ENCODE measurements at regions not wholly inside any gene's neighbourhood (a gene's known extent, or its start where the extent isn't known, plus 50 kb on each side); places are given as distances from the start of the nearest gene placed in this dataset.

DNA sequence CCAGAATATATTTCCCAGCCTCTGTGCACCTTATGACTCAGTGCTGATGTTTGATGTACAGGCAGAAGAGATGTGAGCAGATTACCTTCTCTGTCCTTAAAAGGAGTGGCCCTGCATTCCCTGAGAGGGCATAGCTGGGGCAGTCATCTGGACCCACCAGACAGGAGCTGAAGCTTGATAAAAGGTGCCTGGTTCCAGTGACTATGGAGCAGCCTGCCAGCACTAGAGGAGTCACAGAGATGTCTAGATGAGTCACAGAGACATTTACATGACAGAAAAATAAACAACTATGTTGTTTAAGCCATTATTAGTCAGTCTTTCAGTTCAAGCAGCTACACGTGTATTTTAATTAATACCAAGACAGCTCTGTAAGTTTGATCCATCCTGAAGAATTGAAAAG lies 237.1 kb upstream of the MOCS1 start:
- Histone ChIP-seq H3K9me3 (ENCODE audit: control insufficient read depth, low read length) (no peaks in the 10 kb centered on the region), H2AFZ (no peak overlapping the region), H3K36me3 (ENCODE audit: control insufficient read depth, insufficient read depth, low read length) (no peaks in the 10 kb centered on the region), H3K4me3 (ENCODE audit: low read depth, low read length) (no peak overlapping the region), H3K4me2 (ENCODE audit: low read length) (no peak overlapping the region), H3K79me2 (no peaks in the 10 kb centered on the region), H3K4me1 (no peaks in the 10 kb centered on the region), H3K27me3 (ENCODE audit: control insufficient read depth, insufficient read depth, low read length) (no peaks in the 10 kb centered on the region), H3K27ac (no peak overlapping the region), H3K9ac (no peak overlapping the region)
- TF ChIP-seq, protein P1, sequence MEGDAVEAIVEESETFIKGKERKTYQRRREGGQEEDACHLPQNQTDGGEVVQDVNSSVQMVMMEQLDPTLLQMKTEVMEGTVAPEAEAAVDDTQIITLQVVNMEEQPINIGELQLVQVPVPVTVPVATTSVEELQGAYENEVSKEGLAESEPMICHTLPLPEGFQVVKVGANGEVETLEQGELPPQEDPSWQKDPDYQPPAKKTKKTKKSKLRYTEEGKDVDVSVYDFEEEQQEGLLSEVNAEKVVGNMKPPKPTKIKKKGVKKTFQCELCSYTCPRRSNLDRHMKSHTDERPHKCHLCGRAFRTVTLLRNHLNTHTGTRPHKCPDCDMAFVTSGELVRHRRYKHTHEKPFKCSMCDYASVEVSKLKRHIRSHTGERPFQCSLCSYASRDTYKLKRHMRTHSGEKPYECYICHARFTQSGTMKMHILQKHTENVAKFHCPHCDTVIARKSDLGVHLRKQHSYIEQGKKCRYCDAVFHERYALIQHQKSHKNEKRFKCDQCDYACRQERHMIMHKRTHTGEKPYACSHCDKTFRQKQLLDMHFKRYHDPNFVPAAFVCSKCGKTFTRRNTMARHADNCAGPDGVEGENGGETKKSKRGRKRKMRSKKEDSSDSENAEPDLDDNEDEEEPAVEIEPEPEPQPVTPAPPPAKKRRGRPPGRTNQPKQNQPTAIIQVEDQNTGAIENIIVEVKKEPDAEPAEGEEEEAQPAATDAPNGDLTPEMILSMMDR (IDR thresholded peaks at IDR 0.05), result no peak

DNA sequence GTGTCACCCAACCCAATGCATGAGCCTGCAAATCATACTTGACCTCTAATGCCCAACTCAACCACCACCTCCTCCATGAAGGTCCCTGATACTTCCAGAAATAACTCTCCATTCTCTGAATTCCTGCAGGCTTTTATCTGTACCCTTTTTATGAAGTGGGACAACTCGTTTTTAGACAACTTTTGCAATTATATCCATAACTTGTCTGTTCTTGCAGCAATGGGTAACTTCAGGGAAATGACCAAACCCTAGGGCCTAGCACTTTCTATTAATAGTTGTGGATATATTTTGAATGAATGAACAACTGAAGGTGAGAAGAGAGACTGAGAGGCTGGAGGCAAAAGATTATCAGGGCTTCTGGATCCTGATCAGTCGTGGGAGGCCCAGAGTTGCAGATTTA lies 236.6 kb upstream of the MOCS1 start:
- H3K36me3 ChIP-seq (ENCODE audit: control insufficient read depth, insufficient read depth, low read length), result no peaks in the 10 kb centered on the region
- no peaks in the 10 kb centered on the region for H3K9me3 ChIP-seq (ENCODE audit: control insufficient read depth, low read length)
- H3K4me1 ChIP-seq, result no peaks in the 10 kb centered on the region
- no peaks in the 10 kb centered on the region for H3K27me3 ChIP-seq (ENCODE audit: control insufficient read depth, insufficient read depth, low read length)
- no peak overlapping the region for H3K9ac ChIP-seq
- TF ChIP-seq, protein P1 (IDR thresholded peaks at IDR 0.05), result no peak
- H3K4me2 ChIP-seq (ENCODE audit: low read length), result no peak overlapping the region
- H3K4me3 ChIP-seq (ENCODE audit: low read depth, low read length), result no peak overlapping the region
- H2AFZ ChIP-seq, result no peak overlapping the region
- H3K27ac ChIP-seq, result no peak overlapping the region
- no peaks in the 10 kb centered on the region for H3K79me2 ChIP-seq

DNA sequence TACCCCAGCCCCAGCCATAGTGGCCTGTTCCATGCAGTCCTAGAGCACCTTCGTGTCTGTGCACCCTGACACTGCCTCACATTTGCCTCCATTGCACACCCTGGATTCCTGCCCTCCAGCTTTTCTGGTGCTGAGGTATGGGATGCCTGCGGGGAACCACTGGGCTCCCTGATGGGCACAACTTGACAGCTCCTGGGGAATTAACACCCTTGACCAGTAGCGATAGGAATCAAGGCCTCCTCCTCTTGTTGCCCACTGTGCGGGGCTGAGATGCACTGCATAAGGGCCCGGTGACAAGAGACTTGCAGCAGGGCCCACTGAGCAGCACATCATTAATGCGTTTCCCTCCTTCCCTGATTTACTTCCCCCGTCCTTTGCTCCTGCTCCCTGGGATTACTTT lies 235.6 kb upstream of the MOCS1 start:
- Histone ChIP-seq H3K27ac (no peak overlapping the region), H3K4me3 (ENCODE audit: low read depth, low read length) (no peak overlapping the region), H2AFZ (no peak overlapping the region), H3K27me3 (ENCODE audit: control insufficient read depth, insufficient read depth, low read length) (no peaks in the 10 kb centered on the region), H3K9ac (no peak overlapping the region), H3K79me2 (no peaks in the 10 kb centered on the region), H3K4me2 (ENCODE audit: low read length) (no peak overlapping the region), H3K36me3 (ENCODE audit: control insufficient read depth, insufficient read depth, low read length) (no peaks in the 10 kb centered on the region), H3K4me1 (no peaks in the 10 kb centered on the region), H3K9me3 (ENCODE audit: control insufficient read depth, low read length) (no peaks in the 10 kb centered on the region)
- TF ChIP-seq, protein P1 (IDR thresholded peaks at IDR 0.05), result no peak

DNA sequence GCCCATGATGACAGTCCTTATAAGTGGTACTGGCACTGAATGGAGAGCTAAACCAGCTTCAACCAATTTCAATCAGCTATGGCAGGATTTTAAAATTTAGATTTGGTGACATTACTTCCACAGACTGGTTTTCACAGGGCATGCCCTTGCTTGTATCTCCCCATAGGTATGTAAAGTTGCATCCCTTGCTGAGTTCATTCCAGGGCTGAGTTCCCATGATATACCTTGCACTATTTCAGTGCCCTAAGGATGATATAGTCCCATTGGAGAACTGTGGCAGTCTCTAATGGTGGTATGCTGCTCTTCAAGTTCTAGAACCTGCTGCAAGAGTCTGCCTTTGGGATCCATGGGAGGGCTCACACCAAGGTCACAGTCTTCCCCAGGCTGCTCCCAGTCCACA lies 232.7 kb upstream of the MOCS1 start:
- no peak overlapping the region for H3K27ac ChIP-seq
- no peaks in the 10 kb centered on the region for H3K36me3 ChIP-seq (ENCODE audit: control insufficient read depth, insufficient read depth, low read length)
- H3K4me3 ChIP-seq (ENCODE audit: low read depth, low read length), result no peak overlapping the region
- no peaks in the 10 kb centered on the region for H3K79me2 ChIP-seq
- H3K9me3 ChIP-seq (ENCODE audit: control insufficient read depth, low read length), result no peaks in the 10 kb centered on the region
- no peak overlapping the region for H3K4me2 ChIP-seq (ENCODE audit: low read length)
- H3K4me1 ChIP-seq, result no peaks in the 10 kb centered on the region
- no peak overlapping the region for H2AFZ ChIP-seq
- TF ChIP-seq, protein P1 (IDR thresholded peaks at IDR 0.05), result no peak
- no peaks in the 10 kb centered on the region for H3K27me3 ChIP-seq (ENCODE audit: control insufficient read depth, insufficient read depth, low read length)
- H3K9ac ChIP-seq, result no peak overlapping the region

DNA sequence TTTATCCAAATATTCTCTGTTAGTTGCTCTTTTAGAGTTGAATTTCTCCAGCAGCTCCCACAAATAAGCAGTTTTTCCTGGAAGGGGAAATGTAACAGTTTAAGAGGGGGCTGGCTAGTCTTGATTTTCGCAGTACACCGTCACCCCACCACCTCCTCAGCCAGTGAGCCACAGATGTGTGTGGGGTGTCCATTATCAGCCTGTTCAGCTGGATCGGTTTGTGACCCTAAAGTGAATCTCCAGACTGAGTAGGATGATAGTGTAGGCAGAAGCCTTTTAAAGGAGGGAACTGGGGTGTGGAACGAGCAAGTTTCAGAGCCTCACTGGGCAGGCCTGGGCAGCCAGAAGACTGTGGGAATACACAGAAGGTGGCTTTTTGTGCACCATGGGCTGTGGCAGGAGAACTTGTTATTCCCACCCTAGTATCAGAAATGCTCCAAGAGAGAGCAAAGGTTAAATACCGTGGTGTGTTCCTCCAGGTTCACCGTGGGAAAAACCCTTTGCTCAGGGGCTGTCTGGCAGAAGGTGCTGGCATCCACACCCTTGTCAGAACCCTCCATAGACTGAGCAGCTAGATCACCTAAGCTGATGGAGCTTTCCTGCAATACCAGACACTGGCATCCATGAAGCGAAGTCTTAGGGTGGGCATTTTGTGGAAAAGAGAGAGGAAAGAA lies 230.9 kb upstream of the MOCS1 start:
- H3K27me3 ChIP-seq (ENCODE audit: control insufficient read depth, insufficient read depth, low read length), result no peaks in the 10 kb centered on the region
- TF ChIP-seq, protein P1 (IDR thresholded peaks at IDR 0.05), result no peak
- H3K9ac ChIP-seq, result no peak overlapping the region
- H3K4me1 ChIP-seq, result no peaks in the 10 kb centered on the region
- H3K36me3 ChIP-seq (ENCODE audit: control insufficient read depth, insufficient read depth, low read length), result no peaks in the 10 kb centered on the region
- no peak overlapping the region for H3K4me2 ChIP-seq (ENCODE audit: low read length)
- no peaks in the 10 kb centered on the region for H3K79me2 ChIP-seq
- H2AFZ ChIP-seq, result no peak overlapping the region
- no peak overlapping the region for H3K4me3 ChIP-seq (ENCODE audit: low read depth, low read length)
- no peaks in the 10 kb centered on the region for H3K9me3 ChIP-seq (ENCODE audit: control insufficient read depth, low read length)
- no peak overlapping the region for H3K27ac ChIP-seq

Data from parathyroid adenoma (tissue), 2 donors.